OCI-LY7 (cell line): ENCODE measurements at regions not wholly inside any gene's neighbourhood (a gene's known extent, or its start where the extent isn't known, plus 50 kb on each side); places are given as distances from the start of the nearest gene placed in this dataset.

Experiments used
- BruUV-seq: library from RNA; stranded (reverse); fragments of 400-500 nt; replicated peaks from 2 replicates; lab custom pipeline; 2021; lab: Mats Ljungman, UMichigan
- CTCF ChIA-PET: fragments of 300-600 bp; sonication (Branson Sonifier 250); formaldehyde crosslinking; loops from one replicate; lab custom pipeline; 2022; ENCODE audit warnings: antibody characterized with exemption; ENCODE audit not compliant: unreplicated experiment; lab: Charles Lee
- POLR2A ChIA-PET: fragments of 300-600 bp; sonication (Branson Sonifier 250); formaldehyde crosslinking; loops from one replicate; lab custom pipeline; 2022; ENCODE audit warnings: antibody characterized with exemption; lab: Charles Lee
- DNase-seq: peaks from one replicate; pipeline ENCODE4 v3.0.0-alpha.2; 2015; ENCODE audit warnings: low spot score
- H2AFZ ChIP-seq: fragments of 200-600 bp; sonication (generic), shearing (Covaris generic); 2 replicates; pipeline ENCODE4 v1.6.1; 2014; ENCODE audit warnings: mild to moderate bottlenecking, antibody characterized with exemption, low read length, moderate library complexity
- H3K27ac ChIP-seq: fragments of 200-600 bp; sonication (generic); 2 replicates; pipeline ENCODE4 v1.5.1; 2014; ENCODE audit warnings: mixed run types, low read depth, mild to moderate bottlenecking, moderate library complexity, low read length, inconsistent platforms; ENCODE audit not compliant: poor library complexity, severe bottlenecking
- H3K36me3 ChIP-seq: fragments of 200-600 bp; sonication (generic); 2 replicates; pipeline ENCODE4 v1.6.1; 2014; ENCODE audit warnings: mild to moderate bottlenecking, antibody characterized with exemption, low read length, moderate library complexity, mixed read lengths; ENCODE audit not compliant: insufficient read depth
- H3K4me1 ChIP-seq: fragments of 200-600 bp; sonication (generic); 2 replicates; pipeline ENCODE4 v1.5.1; 2014; ENCODE audit warnings: mild to moderate bottlenecking, low read length; ENCODE audit not compliant: insufficient read depth, poor library complexity, severe bottlenecking
- H3K4me2 ChIP-seq: fragments of 200-600 bp; sonication (generic); 2 replicates; pipeline ENCODE4 v1.6.1; 2014; ENCODE audit warnings: mild to moderate bottlenecking, low read length
- H3K4me3 ChIP-seq: fragments of 200-600 bp; sonication (generic); 2 replicates; pipeline ENCODE4 v1.5.1; 2014; ENCODE audit warnings: mild to moderate bottlenecking, low read depth, low read length; ENCODE audit not compliant: poor library complexity, severe bottlenecking
- H3K79me2 ChIP-seq: fragments of 200-600 bp; sonication (generic); 2 replicates; pipeline ENCODE4 v1.6.1; 2016; ENCODE audit warnings: low read depth, mild to moderate bottlenecking, low read length, moderate library complexity, mixed read lengths; ENCODE audit not compliant: insufficient read depth
- H3K9me2 ChIP-seq: fragments of 200-600 bp; sonication (generic); 2 replicates; pipeline ENCODE4 v1.6.1; 2016; ENCODE audit warnings: mild to moderate bottlenecking, low read length, mixed read lengths; ENCODE audit not compliant: insufficient read depth
- H3K9me3 ChIP-seq: fragments of 200-600 bp; sonication (generic); 2 replicates; pipeline ENCODE4 v1.6.1; 2014; ENCODE audit warnings: mild to moderate bottlenecking, mixed run types, low read length, mixed read lengths
- H4K20me1 ChIP-seq: fragments of 200-600 bp; sonication (generic); 2 replicates; pipeline ENCODE4 v1.6.1; 2014; ENCODE audit warnings: mild to moderate bottlenecking, antibody characterized with exemption, low read length, moderate library complexity, mixed read lengths; ENCODE audit not compliant: insufficient read depth
- CTCF ChIP-seq: fragments of 200-600 bp; sonication (generic); conservative IDR thresholded peaks from 2 replicates; pipeline ENCODE4 v1.5.1; 2014; ENCODE audit warnings: mild to moderate bottlenecking, antibody characterized with exemption, low read length, moderate library complexity, mixed read lengths
- EZH2phosphoT487 ChIP-seq: fragments of 200-600 bp; sonication (generic); IDR thresholded peaks from 2 replicates; pipeline ENCODE4 v1.6.1; 2018; ENCODE audit warnings: low read depth, borderline replicate concordance, mild to moderate bottlenecking, mixed run types, antibody characterized with exemption, low read length, moderate library complexity, mixed read lengths
- intact Hi-C: fragments of 100-400 bp; cut with micrococcal nuclease; formaldehyde crosslinking; loops from one replicate; pipeline ENCODE4 v1.10.0; 2022; ENCODE audit not compliant: unreplicated experiment

GRCh38 chrX:149073479-149073878 lies 431.6 kb downstream of the IDS start:
- Histone ChIP-seq H2AFZ (no peak overlapping the region), H3K79me2 (no peaks in the 10 kb centered on the region), H3K9me2 (no peaks in the 10 kb centered on the region), H3K4me2 (no peak overlapping the region), H3K9me3 (no peaks in the 10 kb centered on the region), H3K36me3 (no peaks in the 10 kb centered on the region), H3K4me1 (no peaks in the 10 kb centered on the region), H3K27ac (no peak overlapping the region), H4K20me1 (no peaks in the 10 kb centered on the region), H3K4me3 (no peak overlapping the region)
- TF ChIP-seq CTCF = no peak
- TF ChIP-seq EZH2phosphoT487 = no peak
- ChIA-PET POLR2A (no interaction called here), CTCF (no interaction called here)
- no TSS peak for BruUV-seq
- DNase-seq = no peak
- intact Hi-C loops = loop anchor here (10.0 kb wide), 1 partner anchor 1029 kb away; no protein-coding TSS in a partner anchor

GRCh38 chrX:149069899-149070298 lies 435.2 kb downstream of the IDS start:
- BruUV-seq = no TSS peak
- H3K4me3 ChIP-seq = no peak overlapping the region
- no peaks in the 10 kb centered on the region for H3K79me2 ChIP-seq
- no peak for TF ChIP-seq CTCF
- no peak overlapping the region for H3K27ac ChIP-seq
- no peaks in the 10 kb centered on the region for H3K9me2 ChIP-seq
- intact Hi-C loops = loop anchor here (10.0 kb wide), 1 partner anchor 1025 kb away; no protein-coding TSS in a partner anchor
- H3K36me3 ChIP-seq = no peaks in the 10 kb centered on the region
- H3K9me3 ChIP-seq = no peaks in the 10 kb centered on the region
- no peak overlapping the region for H2AFZ ChIP-seq
- CTCF ChIA-PET = no interaction called here
- no peaks in the 10 kb centered on the region for H4K20me1 ChIP-seq
- POLR2A ChIA-PET = no interaction called here
- H3K4me2 ChIP-seq = no peak overlapping the region
- no peaks in the 10 kb centered on the region for H3K4me1 ChIP-seq
- no peak for DNase-seq

GRCh38 chrX:149060921-149061320 lies 444.2 kb downstream of the IDS start:
- DNase-seq = no peak
- CTCF ChIA-PET = no interaction called here
- no peak overlapping the region for H3K27ac ChIP-seq
- H3K79me2 ChIP-seq = no peaks in the 10 kb centered on the region
- no peak overlapping the region for H2AFZ ChIP-seq
- H3K4me3 ChIP-seq = no peak overlapping the region
- H3K36me3 ChIP-seq = no peaks in the 10 kb centered on the region
- intact Hi-C loops = no loop called here
- POLR2A ChIA-PET = no interaction called here
- no peak for TF ChIP-seq CTCF
- TF ChIP-seq EZH2phosphoT487 = no peak
- no peaks in the 10 kb centered on the region for H3K9me3 ChIP-seq
- no peaks in the 10 kb centered on the region for H3K4me1 ChIP-seq
- no peaks in the 10 kb centered on the region for H3K9me2 ChIP-seq
- BruUV-seq = no TSS peak
- H3K4me2 ChIP-seq = no peak overlapping the region
- no peaks in the 10 kb centered on the region for H4K20me1 ChIP-seq
